ENCODE measurements at regions not wholly inside any gene's neighbourhood (a gene's known extent, or its start where the extent isn't known, plus 50 kb on each side); places are given as distances from the start of the nearest gene placed in this dataset.
"Not testable (repeated sequence)": the region's sequence is repeated elsewhere in the genome, so short reads cannot be mapped to it uniquely, and the experiment has no call there.

DNA sequence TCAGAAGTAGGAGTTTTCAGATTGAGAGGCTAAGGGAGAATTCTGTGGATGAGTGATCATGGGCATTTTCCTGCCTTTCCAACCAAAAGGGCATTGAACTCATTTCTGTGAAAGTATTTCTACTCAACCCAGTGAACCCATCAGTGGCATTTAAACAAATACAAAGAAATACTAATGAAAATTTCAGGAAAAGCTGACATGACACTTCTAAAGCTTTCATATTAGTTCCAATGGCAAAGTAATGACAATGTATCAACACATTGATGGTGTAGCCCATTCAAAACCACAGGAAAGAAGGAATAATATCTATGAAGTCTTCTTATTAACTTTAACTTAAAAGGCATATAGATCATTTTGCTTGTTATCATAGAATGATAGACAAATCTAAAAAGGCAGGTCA lies 183.5 kb upstream of the ANXA10 start (continued):
- TF ChIP-seq BHLHE40 (IDR thresholded peaks at IDR 0.05; ENCODE audit: borderline replicate concordance in 1 of 2, low read depth in 2 of 2, low read length in 1 of 2) = no peak
- TF ChIP-seq KDM1A (IDR thresholded peaks at IDR 0.05; ENCODE audit: borderline replicate concordance) = no peak
- TF ChIP-seq YBX1 (IDR thresholded peaks at IDR 0.05) = no peak

DNA sequence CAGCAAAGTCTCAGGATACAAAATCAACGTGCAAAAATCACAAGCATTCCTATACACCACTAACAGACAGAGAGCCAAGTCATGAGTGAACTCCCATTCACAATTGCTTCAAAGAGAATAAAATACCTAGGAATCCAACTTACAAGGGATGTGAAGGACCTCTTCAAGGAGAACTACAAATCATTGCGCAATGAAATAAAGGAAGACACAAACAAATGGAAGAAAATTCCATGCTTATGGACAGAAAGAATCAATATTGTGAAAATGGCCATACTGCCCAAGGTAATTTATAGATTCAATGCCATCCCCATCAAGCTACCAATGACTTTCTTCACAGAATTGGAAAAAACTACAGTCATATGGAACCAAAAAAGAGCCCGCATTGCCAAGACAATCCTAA lies 179.8 kb upstream of the ANXA10 start:
- SMC1A ChIA-PET (ENCODE audit: uncharacterized antibody, unreplicated experiment); H2AFZ ChIP-seq (ENCODE audit: control insufficient read depth, low read depth, low read length); H3K79me2 ChIP-seq (ENCODE audit: control insufficient read depth, insufficient read depth, low read length); intact Hi-C loops (cut with micrococcal nuclease; ENCODE audit: unreplicated experiment); H3K9me3 ChIP-seq (replicated peaks; ENCODE audit: control insufficient read depth, insufficient read depth, low read length); H3K27ac ChIP-seq (ENCODE audit: control insufficient read depth, insufficient read depth); RAD21 ChIA-PET (ENCODE audit: unreplicated experiment); H3K9ac ChIP-seq (ENCODE audit: control insufficient read depth, insufficient read depth, low read length); H3K36me3 ChIP-seq (ENCODE audit: control insufficient read depth in 2 of 2, insufficient read depth in 2 of 2, low read length in 1 of 2); H3K4me3 ChIP-seq; FAIRE-seq; ATAC-seq; H3K27me3 ChIP-seq (replicated peaks in 1 of 2; ENCODE audit: control insufficient read depth in 2 of 2, insufficient read depth in 2 of 2, low read length in 1 of 2); H3K4me2 ChIP-seq (ENCODE audit: control insufficient read depth, insufficient read depth); POLR2A ChIA-PET; in situ Hi-C loops (cut with MboI); BruUV-seq (replicated peaks); DNase-seq (ENCODE audit: low read depth, low spot score); H4K20me1 ChIP-seq (ENCODE audit: control insufficient read depth, insufficient read depth); H3K4me1 ChIP-seq (ENCODE audit: control insufficient read depth, insufficient read depth, low read length): not testable (repeated sequence)
- WGBS (ENCODE audit: insufficient coverage, insufficient replicate concordance, low lambda C conversion rate, missing lambda C conversion rate) = 41% methylated on average over 3 of the region's 3 CpGs
- CTCF ChIA-PET = interaction anchor here (0.8 kb wide), 1 partner anchor 241 kb away, joined by 4 read pairs; no protein-coding TSS in a partner anchor

DNA sequence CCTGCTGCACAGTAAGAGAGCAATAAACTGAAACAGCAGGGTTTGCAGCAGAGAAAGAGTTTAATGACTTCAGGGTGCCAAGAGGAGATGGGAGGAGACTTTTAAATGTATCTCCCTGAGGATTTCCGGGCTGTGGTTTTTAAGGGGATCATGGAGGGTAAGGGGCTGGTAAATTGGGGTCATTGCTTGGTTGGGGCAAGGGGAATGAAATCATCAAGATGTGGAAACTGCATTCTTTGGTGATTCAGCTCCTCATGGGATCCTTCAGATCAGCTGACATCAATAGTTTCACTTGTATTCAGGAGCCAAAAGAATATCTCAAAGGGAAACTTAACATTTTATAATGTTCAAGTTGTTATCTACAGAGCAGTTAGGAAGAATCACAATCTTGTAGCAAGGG lies 174.3 kb upstream of the ANXA10 start:
- H3K4me2 ChIP-seq (ENCODE audit: control insufficient read depth, insufficient read depth) = no peak overlapping the region
- H3K79me2 ChIP-seq (ENCODE audit: control insufficient read depth, insufficient read depth, low read length) = no peaks in the 10 kb centered on the region
- in situ Hi-C loops (cut with MboI) (no loop called here), intact Hi-C loops (cut with micrococcal nuclease; ENCODE audit: unreplicated experiment) (no loop called here)
- ChIA-PET SMC1A (ENCODE audit: uncharacterized antibody, unreplicated experiment) (no interaction called here), POLR2A (no interaction called here), RAD21 (ENCODE audit: unreplicated experiment) (no interaction called here), CTCF (no interaction called here)
- no peak overlapping the region for H3K9ac ChIP-seq (ENCODE audit: control insufficient read depth, insufficient read depth, low read length)
- no TSS peak for BruUV-seq (replicated peaks)
- H3K4me3 ChIP-seq = no peak overlapping the region
- no peaks in the 10 kb centered on the region for H3K36me3 ChIP-seq (ENCODE audit: control insufficient read depth in 2 of 2, insufficient read depth in 2 of 2, low read length in 1 of 2)
- H3K27me3 ChIP-seq (replicated peaks in 1 of 2; ENCODE audit: control insufficient read depth in 2 of 2, insufficient read depth in 2 of 2, low read length in 1 of 2) = no peaks in the 10 kb centered on the region
- ATAC-seq = no peak
- 0% methylated on average over 1 of the region's 1 CpG for WGBS (ENCODE audit: insufficient coverage, insufficient replicate concordance, low lambda C conversion rate, missing lambda C conversion rate)
- no peaks in the 10 kb centered on the region for H3K4me1 ChIP-seq (ENCODE audit: control insufficient read depth, insufficient read depth, low read length)
- no peaks in the 10 kb centered on the region for H3K9me3 ChIP-seq (replicated peaks; ENCODE audit: control insufficient read depth, insufficient read depth, low read length)
- no peaks in the 10 kb centered on the region for H4K20me1 ChIP-seq (ENCODE audit: control insufficient read depth, insufficient read depth)
- no peak for FAIRE-seq
- no peak overlapping the region for H2AFZ ChIP-seq (ENCODE audit: control insufficient read depth, low read depth, low read length)
- no peak overlapping the region for H3K27ac ChIP-seq (ENCODE audit: control insufficient read depth, insufficient read depth)
- no peak for DNase-seq (ENCODE audit: low read depth, low spot score)
- TF ChIP-seq RAD21 (IDR thresholded peaks at IDR 0.05; ENCODE audit: insufficient read depth, low read depth, low read length) = no peak
- no peak for TF ChIP-seq CUX1 (IDR thresholded peaks at IDR 0.05; ENCODE audit: insufficient replicate concordance, low read depth, low read length)
- TF ChIP-seq SREBF1 (IDR thresholded peaks at IDR 0.05; ENCODE audit: low read length) = no peak
- TF ChIP-seq ZZZ3 (IDR thresholded peaks at IDR 0.05; ENCODE audit: control insufficient read depth, insufficient read length, low read depth) = no peak
- no peak for TF ChIP-seq CREM (IDR thresholded peaks at IDR 0.05; ENCODE audit: low read depth)
- TF ChIP-seq, protein P1, sequence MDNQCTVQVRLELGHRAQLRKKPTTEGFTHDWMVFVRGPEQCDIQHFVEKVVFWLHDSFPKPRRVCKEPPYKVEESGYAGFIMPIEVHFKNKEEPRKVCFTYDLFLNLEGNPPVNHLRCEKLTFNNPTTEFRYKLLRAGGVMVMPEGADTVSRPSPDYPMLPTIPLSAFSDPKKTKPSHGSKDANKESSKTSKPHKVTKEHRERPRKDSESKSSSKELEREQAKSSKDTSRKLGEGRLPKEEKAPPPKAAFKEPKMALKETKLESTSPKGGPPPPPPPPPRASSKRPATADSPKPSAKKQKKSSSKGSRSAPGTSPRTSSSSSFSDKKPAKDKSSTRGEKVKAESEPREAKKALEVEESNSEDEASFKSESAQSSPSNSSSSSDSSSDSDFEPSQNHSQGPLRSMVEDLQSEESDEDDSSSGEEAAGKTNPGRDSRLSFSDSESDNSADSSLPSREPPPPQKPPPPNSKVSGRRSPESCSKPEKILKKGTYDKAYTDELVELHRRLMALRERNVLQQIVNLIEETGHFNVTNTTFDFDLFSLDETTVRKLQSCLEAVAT (IDR thresholded peaks at IDR 0.05) = no peak
- TF ChIP-seq IRF4 (IDR thresholded peaks at IDR 0.05; ENCODE audit: low read depth, low read length) = no peak
- no peak for TF ChIP-seq SUPT20H (IDR thresholded peaks at IDR 0.05; ENCODE audit: borderline replicate concordance, control insufficient read depth, low read depth, low read length)

All from GM12878 (cell line).